GM12878 (cell line): ENCODE measurements at regions not wholly inside any gene's neighbourhood (a gene's known extent, or its start where the extent isn't known, plus 50 kb on each side); places are given as distances from the start of the nearest gene placed in this dataset.

Source experiments
- ATAC-seq: fragments of 200-7000 bp; cut with Tn5 transposase; 3 replicates; pipeline ENCODE4 v1.9.1; 2020; ENCODE audit warnings: mild to moderate bottlenecking, moderate library complexity
- BruUV-seq: library from RNA; stranded (reverse); fragments of 400-500 nt; replicated peaks from 2 replicates; lab custom pipeline; 2021; lab: Mats Ljungman, UMichigan
- CTCF ChIA-PET: fragments of 300-600 bp; sonication (Branson Sonifier 250); formaldehyde crosslinking; extraction: SDS; loops from one replicate; lab custom pipeline; 2021; ENCODE audit warnings: inconsistent platforms; lab: Yijun Ruan, JAX
- POLR2A ChIA-PET: fragments of 350-600 bp; formaldehyde crosslinking; extraction: SDS; loops from one replicate; lab custom pipeline; 2021; ENCODE audit warnings: inconsistent platforms; lab: Charles Lee
- RAD21 ChIA-PET: fragments of 300-600 bp; sonication (Branson Sonifier 250); formaldehyde crosslinking; loops from one replicate; lab custom pipeline; 2023; ENCODE audit warnings: antibody characterized with exemption; ENCODE audit not compliant: unreplicated experiment; lab: Charles Lee
- SMC1A ChIA-PET: fragments of 300-600 bp; sonication (Branson Sonifier 250); formaldehyde crosslinking; loops from one replicate; lab custom pipeline; 2023; ENCODE audit not compliant: unreplicated experiment, uncharacterized antibody; lab: Charles Lee
- DNase-seq: peaks from one replicate; pipeline ENCODE4 v3.0.0-alpha.2; 2011; ENCODE audit warnings: low read depth, low spot score
- FAIRE-seq: peaks from 3 replicates; lab custom pipeline; 2011; peaks lifted over from hg19 to GRCh38; lab: Jason Lieb, UNC
- H2AFZ ChIP-seq: 2 replicates; pipeline ENCODE4 v1.6.0; 2011; ENCODE audit warnings: low read depth, low read length, control low read depth; ENCODE audit not compliant: control insufficient read depth
- H3K27ac ChIP-seq: 2 replicates; pipeline ENCODE4 v1.5.1; 2011; ENCODE audit warnings: control low read depth; ENCODE audit not compliant: control insufficient read depth, insufficient read depth
- H3K27me3 ChIP-seq, 2 experiments: replicated peaks in 1 of 2; 2 replicates each; pipeline versions ENCODE4 v1.6.0 to v1.6.1; 2011; ENCODE audit warnings: low read length in 1 of 2; ENCODE audit not compliant: control insufficient read depth in 2 of 2, insufficient read depth in 2 of 2
- H3K36me3 ChIP-seq, 2 experiments: 2 replicates each; pipeline ENCODE4 v1.5.1; 2011; ENCODE audit warnings: low read length in 1 of 2; ENCODE audit not compliant: control insufficient read depth in 2 of 2, insufficient read depth in 2 of 2
- H3K4me1 ChIP-seq: 2 replicates; pipeline ENCODE4 v1.6.1; 2011; ENCODE audit warnings: mild to moderate bottlenecking, low read length, moderate library complexity, mixed read lengths; ENCODE audit not compliant: control insufficient read depth, insufficient read depth
- H3K4me2 ChIP-seq: 2 replicates; pipeline ENCODE4 v1.6.0; 2011; ENCODE audit warnings: control low read depth; ENCODE audit not compliant: control insufficient read depth, insufficient read depth
- H3K4me3 ChIP-seq: fragments of 200-600 bp; sonication (generic); 2 replicates; pipeline ENCODE4 v1.5.1; 2016
- H3K79me2 ChIP-seq: 2 replicates; pipeline ENCODE4 v1.6.0; 2011; ENCODE audit warnings: low read length; ENCODE audit not compliant: control insufficient read depth, insufficient read depth
- H3K9ac ChIP-seq: 2 replicates; pipeline ENCODE4 v1.8.0; 2011; ENCODE audit warnings: low read length, control low read depth, mixed read lengths; ENCODE audit not compliant: control insufficient read depth, insufficient read depth
- H3K9me3 ChIP-seq: replicated peaks from 3 replicates; pipeline ENCODE4 v1.5.1; 2011; ENCODE audit warnings: mild to moderate bottlenecking, low read length; ENCODE audit not compliant: control insufficient read depth, insufficient read depth
- H4K20me1 ChIP-seq: 2 replicates; pipeline ENCODE4 v1.6.0; 2011; ENCODE audit not compliant: control insufficient read depth, insufficient read depth
- CHD1 ChIP-seq: IDR thresholded peaks from 2 replicates; pipeline ENCODE4 v1.6.1; 2012; ENCODE audit warnings: low read depth, low read length, improper control_type of control experiment
- GABPA ChIP-seq: IDR thresholded peaks from 2 replicates; pipeline ENCODE4 v1.6.1; 2014; ENCODE audit warnings: antibody characterized with exemption, low read depth, mild to moderate bottlenecking, inconsistent platforms
- HCFC1 ChIP-seq: fragments of 150-350 bp; IDR thresholded peaks from 2 replicates; pipeline ENCODE4 v1.6.1; 2014; ENCODE audit warnings: low read length
- HDAC6 ChIP-seq: fragments of 200-600 bp; sonication (generic); IDR thresholded peaks from one replicate; pipeline ENCODE4 v1.8.0; 2017; ENCODE audit warnings: antibody characterized with exemption; ENCODE audit not compliant: unreplicated experiment
- IRF3 ChIP-seq: fragments of 450-650 bp; IDR thresholded peaks from 2 replicates; pipeline ENCODE4 v1.6.1; 2014; ENCODE audit warnings: mild to moderate bottlenecking
- MXI1 ChIP-seq: fragments of 150-350 bp; IDR thresholded peaks from 2 replicates; pipeline ENCODE4 v1.6.1; 2011; ENCODE audit warnings: low read depth, mild to moderate bottlenecking, inconsistent platforms, low read length, improper control_type of control experiment
- STAT1 ChIP-seq: fragments of 450-650 bp; conservative IDR thresholded peaks from 2 replicates; pipeline ENCODE4 v1.6.1; 2014; ENCODE audit warnings: antibody characterized with exemption, mild to moderate bottlenecking
- ZBED1 ChIP-seq: IDR thresholded peaks from 2 replicates; pipeline ENCODE4 v1.6.1; 2016; ENCODE audit warnings: borderline replicate concordance
- ZNF274 ChIP-seq: IDR thresholded peaks from one replicate; pipeline ENCODE4 v1.8.0; 2011; ENCODE audit not compliant: insufficient read length, insufficient read depth
- ZSCAN29 ChIP-seq: fragments of 450-650 bp; IDR thresholded peaks from 2 replicates; pipeline ENCODE4 v1.6.1; 2017; ENCODE audit warnings: mild to moderate bottlenecking, moderate library complexity
- WGBS: methylation state at CpG from one replicate; pipeline ENCODE4 v1.1.6; 2016; ENCODE audit warnings: low lambda C conversion rate; ENCODE audit not compliant: insufficient replicate concordance, insufficient coverage; ENCODE audit errors: missing lambda C conversion rate; 5-methylcytosine and 5-hydroxymethylcytosine counted together
- in situ Hi-C: fragments of 300-500 bp; cut with MboI; formaldehyde crosslinking; loops from 9 replicates; pipeline ENCODE4 v1.14.3; 2018; ENCODE audit warnings: mixed read lengths
- intact Hi-C: fragments of 100-400 bp; cut with micrococcal nuclease; formaldehyde crosslinking; loops from one replicate; pipeline ENCODE4 v1.14.2; 2022; ENCODE audit not compliant: unreplicated experiment
- TF ChIP-seq, protein P1 (sequence below): fragments of 450-650 bp; formaldehyde crosslinking; IDR thresholded peaks from 2 replicates; pipeline ENCODE4 v1.4.0; 2020; ENCODE audit warnings: mild to moderate bottlenecking, moderate library complexity

GRCh38 chr18:47752796-47753645, 177.4 kb downstream of the SMAD2 start:
- SMC1A ChIA-PET: interaction anchor here (1.2 kb wide), 1 partner anchor 11 kb away, joined by 4 read pairs; no protein-coding TSS in a partner anchor
- WGBS: 49% methylated on average over 10 of the region's 10 CpGs
- H3K9ac ChIP-seq: no peak overlapping the region
- H3K4me2 ChIP-seq: no peak overlapping the region
- no peak overlapping the region for H2AFZ ChIP-seq
- no peak for DNase-seq
- no peak for ATAC-seq
- H4K20me1 ChIP-seq: no peaks in the 10 kb centered on the region
- H3K4me3 ChIP-seq: no peak overlapping the region
- no peaks in the 10 kb centered on the region for H3K36me3 ChIP-seq
- in situ Hi-C loops (loop anchor here (5.0 kb wide), 1 partner anchor 651 kb away; no protein-coding TSS in a partner anchor), intact Hi-C loops (no loop called here)
- TF ChIP-seq MXI1 (no peak), HDAC6 (no peak), CHD1 (no peak), HCFC1 (no peak), GABPA (no peak), ZSCAN29 (no peak), IRF3 (no peak), ZNF274 (no peak), STAT1 (no peak), ZBED1 (no peak)
- TF ChIP-seq, protein P1, sequence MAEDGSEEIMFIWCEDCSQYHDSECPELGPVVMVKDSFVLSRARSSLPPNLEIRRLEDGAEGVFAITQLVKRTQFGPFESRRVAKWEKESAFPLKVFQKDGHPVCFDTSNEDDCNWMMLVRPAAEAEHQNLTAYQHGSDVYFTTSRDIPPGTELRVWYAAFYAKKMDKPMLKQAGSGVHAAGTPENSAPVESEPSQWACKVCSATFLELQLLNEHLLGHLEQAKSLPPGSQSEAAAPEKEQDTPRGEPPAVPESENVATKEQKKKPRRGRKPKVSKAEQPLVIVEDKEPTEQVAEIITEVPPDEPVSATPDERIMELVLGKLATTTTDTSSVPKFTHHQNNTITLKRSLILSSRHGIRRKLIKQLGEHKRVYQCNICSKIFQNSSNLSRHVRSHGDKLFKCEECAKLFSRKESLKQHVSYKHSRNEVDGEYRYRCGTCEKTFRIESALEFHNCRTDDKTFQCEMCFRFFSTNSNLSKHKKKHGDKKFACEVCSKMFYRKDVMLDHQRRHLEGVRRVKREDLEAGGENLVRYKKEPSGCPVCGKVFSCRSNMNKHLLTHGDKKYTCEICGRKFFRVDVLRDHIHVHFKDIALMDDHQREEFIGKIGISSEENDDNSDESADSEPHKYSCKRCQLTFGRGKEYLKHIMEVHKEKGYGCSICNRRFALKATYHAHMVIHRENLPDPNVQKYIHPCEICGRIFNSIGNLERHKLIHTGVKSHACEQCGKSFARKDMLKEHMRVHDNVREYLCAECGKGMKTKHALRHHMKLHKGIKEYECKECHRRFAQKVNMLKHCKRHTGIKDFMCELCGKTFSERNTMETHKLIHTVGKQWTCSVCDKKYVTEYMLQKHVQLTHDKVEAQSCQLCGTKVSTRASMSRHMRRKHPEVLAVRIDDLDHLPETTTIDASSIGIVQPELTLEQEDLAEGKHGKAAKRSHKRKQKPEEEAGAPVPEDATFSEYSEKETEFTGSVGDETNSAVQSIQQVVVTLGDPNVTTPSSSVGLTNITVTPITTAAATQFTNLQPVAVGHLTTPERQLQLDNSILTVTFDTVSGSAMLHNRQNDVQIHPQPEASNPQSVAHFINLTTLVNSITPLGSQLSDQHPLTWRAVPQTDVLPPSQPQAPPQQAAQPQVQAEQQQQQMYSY (CRISPR knock-in tag): no peak
- CTCF ChIA-PET: interaction anchor here (1.0 to 3.1 kb wide), 3 partner anchors 11 to 538 kb away, joined by 4 to 18 read pairs (median 7); no protein-coding TSS in a partner anchor
- no TSS peak for BruUV-seq
- H3K9me3 ChIP-seq: no peaks in the 10 kb centered on the region
- no peak overlapping the region for H3K27ac ChIP-seq
- no peaks in the 10 kb centered on the region for H3K4me1 ChIP-seq
- no peaks in the 10 kb centered on the region for H3K79me2 ChIP-seq
- no peak for FAIRE-seq
- RAD21 ChIA-PET: no interaction called here
- POLR2A ChIA-PET: no interaction called here
- H3K27me3 ChIP-seq: no peaks in the 10 kb centered on the region; a peak in 1 of 4 replicates
